ENCODE measurements at regions not wholly inside any gene's neighbourhood (a gene's known extent, or its start where the extent isn't known, plus 50 kb on each side); places are given as distances from the start of the nearest gene placed in this dataset.

DNA sequence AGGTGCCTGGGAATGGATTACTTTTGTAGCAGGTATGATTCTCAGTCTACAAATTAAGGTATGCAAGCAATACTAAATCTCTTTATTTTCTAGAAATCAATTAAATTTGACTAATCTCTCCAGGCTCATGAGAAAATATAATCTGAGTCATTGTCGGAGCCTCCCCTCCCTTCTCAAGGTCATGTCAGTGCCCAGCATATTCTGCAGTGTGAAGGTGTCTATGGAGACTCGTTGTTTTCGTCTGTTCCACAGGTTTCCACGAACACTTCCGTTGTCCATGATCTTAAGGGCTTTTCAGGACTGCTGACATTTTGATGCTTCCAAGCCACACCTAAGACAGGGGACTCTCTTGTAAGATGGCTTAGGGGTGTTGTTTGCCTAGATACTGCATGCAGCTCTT, 56.6 kb upstream of the SCOC start:
- no peak for DNase-seq (ENCODE audit: low spot score)

DNA sequence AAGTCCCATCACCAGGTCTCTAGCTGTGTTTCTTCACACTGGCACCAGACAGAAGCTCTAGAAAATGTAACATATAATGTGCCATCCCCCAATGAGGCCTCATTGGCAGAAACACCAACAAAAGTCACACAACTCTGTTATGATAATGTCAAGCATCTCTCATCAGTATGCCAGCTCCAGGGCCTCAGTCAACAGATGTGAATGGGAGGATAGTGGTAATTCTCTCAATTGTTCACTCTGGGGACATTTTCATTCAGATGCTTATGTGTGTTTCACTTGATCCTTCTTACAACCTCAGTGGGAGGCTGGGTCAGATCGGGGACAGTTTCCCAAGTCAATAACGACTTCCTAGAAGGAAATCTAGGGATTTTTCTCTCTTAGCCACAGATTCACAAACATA, 57.5 kb upstream of the SCOC start:
- DNase-seq (ENCODE audit: low spot score) = no peak

DNA sequence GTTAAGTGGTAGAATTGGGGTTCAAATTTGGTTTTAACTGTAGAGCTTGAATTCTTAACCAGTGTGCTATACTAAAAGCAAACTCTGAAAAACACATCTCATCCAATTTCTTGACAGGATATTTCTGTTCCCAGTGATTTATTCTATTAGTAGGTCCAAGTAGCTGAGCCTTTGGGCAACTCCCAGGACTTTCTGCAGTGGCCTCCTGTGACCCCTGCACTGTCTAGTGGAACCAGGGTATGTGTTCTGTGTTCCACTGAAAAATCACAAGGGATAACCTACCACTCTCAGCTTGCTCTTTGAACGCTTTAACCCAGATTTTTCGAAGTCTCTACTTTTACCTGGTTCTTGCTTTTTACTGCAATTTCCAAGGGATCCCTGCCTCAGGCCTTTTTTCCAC, 58.0 kb upstream of the SCOC start:
- no peak for DNase-seq (ENCODE audit: low spot score)

DNA sequence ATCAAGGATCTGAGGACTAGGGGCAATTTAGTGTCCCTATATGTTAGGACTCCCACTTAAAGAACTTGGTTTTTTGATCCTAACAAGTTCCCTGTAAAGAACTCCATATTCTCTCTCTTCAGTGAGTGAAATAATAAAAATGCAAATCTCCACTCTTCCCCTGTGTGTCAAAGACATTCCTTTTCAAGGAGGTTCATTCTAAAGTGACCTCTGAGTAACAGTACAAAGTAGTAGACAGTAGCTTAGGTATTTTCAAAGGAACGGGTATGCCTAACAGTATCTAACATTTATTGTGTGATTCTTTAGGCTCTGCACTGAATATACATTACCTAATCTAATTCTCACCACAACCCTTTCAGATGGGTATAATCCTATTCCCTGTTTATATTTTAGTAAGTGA, 58.4 kb upstream of the SCOC start:
- no peak for DNase-seq (ENCODE audit: low spot score)

DNA sequence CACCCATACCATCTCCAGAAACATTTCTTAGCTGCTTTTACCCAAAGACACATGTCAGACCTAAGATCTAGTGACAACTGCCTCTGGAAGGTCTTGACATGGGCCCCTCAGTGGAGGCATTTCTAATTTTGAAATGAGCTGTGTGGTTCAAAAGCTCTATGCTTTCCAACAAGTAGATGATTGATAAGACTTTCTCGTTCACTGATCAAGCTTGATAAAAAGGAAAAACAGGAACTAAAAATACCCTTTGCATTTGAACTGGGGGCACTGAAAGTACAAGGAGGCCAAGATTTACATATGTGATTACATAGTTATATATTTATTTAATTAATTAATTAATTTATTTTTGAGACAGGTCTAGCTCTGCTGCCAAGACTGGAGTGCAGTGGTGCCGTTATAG, 61.3 kb upstream of the SCOC start:
- DNase-seq (ENCODE audit: low spot score) = no peak

DNA sequence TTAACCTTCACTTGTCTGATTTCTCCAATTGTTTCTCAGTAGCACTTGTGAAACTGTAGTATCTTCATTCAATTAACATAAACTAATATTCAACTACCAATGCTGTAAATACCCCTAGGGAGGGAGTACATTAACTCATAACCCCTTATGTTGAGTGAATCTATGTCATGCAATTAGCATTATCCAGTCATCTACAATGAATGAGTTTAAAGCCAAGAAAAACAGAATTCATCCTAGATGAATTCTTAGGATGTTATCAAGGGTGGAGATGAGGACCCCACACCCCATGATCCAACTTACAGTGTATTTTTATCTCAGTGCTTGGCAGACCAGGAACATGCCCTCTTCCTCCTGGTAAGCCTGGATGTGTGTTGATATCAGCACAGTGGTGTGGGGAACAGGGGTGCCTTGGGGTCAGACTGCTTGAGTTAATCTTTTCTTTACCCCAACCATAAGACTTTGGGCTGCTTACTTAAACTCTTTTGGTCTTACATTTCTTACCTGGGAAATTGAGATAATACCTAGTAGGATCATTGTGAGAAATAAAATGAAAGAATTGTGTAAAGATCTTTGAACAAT, 62.1 kb upstream of the SCOC start:
- DNase-seq (ENCODE audit: low spot score) = no peak

DNA sequence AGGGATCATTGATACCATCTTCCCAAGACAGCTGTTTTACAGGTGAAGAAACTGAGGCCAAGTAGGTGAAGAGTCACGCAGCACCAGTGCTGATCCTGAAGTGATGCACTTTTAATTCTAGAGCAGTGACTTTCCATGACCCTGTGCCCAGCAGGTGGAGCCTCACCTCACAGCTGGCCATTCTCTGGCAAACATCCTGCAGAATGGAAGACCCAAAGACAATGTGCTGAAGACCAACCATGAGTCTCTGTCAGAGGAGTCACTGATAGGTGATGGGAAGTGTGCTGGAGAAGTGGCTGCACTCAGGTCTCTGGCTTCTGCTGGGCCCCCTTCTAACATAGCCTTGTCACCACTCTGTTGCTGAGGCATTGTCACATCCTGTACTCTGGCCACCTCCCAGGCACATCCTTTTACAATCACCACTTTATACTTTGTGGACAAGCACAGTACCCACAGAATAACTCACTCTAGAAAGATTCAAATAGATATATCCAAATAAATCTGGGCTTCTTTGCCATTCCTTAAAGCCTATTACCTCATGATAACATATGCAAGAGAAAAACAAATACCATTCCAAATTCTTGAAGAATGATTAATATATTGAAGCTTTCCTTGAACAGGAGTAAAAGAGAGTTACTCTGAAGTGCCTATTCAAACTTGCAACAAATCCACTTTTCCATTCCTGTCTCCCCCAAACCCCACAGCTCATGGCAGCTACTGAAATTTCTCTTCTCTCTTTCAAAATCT, 64.1 kb upstream of the SCOC start:
- DNase-seq (ENCODE audit: low spot score) = no peak

DNA sequence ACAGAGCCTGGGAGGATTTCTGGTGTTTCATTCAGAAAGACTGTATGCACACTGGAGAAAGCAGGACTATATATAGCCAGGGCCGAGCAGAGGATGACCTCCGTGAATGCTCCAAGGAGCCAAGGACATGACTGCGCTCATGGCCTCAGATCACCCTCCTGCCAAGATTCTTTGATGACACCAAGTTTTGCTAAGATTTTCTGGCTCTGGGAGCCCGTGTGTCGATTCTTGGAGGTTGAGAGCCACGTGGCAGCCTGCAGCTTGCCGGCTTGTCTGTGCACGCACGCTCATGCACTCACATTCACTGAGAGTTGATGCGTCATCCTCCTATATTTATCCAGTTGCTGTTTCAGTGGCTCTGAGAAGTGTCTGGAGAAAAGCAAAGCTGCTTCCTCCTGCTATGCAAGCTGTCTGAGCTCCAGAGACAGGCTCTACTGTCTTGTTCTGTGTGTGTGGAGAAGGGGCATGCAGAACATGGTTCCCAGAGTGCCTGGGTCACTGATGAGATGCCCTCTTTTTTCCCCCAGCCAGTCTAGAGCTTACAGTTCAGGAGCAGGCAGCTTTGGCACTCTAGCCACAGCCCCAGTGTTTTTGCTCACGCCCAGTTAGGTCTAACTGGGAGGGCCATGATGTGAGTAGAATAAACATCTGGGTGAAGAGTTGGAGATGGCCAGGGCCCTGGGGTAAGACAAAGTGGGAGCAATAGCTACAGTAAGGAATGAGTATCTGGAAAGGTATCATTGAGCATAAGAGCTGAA, 64.9 kb upstream of the SCOC start:
- DNase-seq (ENCODE audit: low spot score) = no peak

DNA sequence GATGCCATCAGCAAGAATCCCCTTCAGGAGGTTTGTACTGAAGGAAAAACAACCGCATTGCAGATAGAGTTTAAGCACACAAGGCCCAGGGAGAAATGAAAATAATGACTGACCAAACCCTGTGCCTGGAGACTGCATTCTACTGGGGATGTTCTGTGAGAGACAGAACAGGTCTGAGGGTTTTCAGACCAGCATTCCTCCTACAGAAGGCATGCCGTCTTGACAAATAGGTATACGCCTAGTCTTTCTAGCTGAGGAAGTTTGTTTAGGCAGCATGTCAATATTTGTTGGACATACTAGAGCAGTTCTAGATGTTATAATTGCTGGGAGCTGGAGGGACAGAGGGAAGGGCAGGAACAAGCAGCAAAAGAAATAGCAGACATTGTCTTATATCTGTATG, 68.4 kb upstream of the SCOC start:
- DNase-seq (ENCODE audit: low spot score) = no peak

DNA sequence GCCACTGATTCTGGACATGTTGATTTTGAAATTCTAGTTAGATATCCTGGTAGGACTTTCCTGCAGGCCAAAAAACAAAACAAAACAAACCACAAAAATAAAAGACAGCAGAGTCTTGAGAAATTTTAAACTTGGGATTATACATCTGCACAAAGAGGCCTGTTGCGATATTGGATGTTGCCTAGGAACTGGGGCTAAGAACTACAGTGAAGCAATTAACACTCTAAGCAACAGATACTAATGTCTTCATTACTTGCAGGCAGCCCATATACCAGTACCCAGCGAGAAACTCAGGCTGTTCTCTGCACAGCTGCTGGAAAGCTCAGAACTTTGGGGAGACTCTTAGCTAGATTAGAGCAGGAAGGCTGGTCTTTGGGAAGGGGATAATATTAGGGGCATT, 69.1 kb upstream of the SCOC start:
- DNase-seq (ENCODE audit: low spot score) = no peak

DNA sequence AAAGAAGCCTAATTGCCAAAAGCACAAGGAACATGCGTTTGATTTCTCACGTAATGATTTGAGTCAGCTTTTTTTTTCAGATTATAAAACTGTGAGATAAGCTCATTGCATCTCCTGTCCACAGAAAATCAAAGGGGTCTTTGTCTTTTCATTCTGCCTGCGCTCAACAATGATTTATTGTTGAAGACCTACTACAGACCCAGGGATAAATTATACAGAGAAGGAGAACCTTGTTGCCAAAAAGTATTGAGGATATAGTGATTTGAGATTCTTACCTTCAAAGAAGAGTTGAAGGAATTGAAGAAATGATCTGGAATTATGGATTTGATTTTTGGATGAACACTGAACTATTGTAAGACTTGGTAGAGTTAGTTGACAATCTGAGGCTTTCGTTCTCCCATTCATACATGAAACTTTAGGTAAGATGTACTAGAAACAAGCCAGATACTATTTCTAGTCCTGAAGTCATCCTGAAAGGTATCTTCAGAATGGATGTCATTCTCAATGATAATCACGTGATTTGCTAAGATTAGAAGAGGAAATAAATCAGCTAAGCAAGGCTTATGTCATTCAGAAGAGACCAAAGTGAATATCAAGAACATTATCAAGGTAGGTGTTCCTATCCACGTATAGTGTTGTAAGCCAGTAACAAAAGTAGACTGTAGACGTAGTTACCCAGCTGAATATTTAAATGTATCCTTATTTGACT, 71.1 kb upstream of the SCOC start:
- no peak for DNase-seq (ENCODE audit: low spot score)

DNA sequence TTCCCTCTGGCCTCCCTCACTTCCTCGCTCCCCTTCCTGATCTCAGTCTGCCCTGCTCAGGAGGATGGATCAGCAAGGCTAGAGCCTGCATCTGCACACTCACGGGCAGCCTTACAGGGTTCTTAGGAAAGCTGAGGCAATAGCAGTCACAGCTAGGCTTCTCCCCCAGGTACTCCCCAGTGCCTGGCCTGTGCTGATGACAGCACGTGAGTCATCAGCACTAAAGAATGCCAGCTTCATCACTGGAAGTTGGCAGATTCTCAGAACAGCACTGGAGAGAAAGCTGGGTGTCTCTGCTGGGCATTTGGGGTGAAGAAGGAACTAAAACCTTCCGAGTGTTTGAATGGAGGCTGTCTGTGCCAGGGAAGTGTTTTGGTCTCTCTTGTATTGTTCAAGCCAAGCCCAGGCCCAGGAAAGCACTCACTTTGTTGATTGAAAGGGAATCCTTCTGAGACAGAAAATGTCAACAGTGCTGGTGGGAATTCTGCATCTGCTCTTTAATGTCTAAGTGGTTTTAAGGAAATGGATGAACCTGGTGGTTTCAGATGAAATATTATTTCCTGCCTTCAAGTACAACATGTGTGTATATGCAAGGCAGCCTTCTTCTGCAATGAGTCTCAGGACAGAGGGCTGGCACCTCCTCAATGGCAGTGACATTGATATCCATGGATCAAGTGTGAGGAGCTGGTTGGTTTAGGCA, 73.0 kb upstream of the SCOC start:
- no peak for DNase-seq (ENCODE audit: low spot score)

DNA sequence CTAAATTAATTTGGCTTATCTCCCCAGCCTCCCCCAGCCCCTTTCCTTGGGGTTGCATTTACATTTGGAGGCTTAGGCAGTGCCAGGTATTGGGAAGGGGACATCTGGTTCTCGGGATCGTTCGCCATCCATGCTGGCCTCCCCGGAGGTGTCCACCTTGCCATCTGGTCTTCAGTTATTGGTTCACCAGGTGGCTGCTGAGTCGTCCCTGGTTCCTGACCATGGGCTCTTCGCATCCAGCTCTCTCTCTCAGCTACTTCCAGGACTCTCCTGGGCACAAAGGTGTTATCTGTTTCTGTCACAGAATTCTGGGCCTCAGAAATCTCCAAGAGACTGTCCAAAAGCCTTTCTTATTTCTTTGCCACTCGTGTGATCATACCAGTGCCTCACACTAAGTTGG, 75.4 kb upstream of the SCOC start:
- no peak for DNase-seq (ENCODE audit: low spot score)

DNA sequence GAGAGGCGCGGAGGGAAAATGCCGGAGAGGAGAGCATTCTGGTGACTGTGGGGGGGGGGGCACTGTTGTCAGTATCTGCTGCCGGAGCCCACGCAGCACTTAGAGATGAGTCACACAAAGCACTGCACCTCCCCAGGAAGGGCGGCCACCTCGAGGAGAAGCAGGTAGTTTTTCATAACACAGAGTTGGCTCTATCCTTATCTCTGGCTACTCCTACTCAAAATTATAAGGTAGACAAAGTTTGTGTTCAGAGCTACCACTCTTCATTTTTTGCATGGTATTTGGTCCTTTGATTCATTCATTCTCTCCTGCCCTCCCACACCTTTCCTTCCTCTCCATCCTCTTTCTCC, 76.2 kb upstream of the SCOC start:
- no peak for DNase-seq (ENCODE audit: low spot score)

DNA sequence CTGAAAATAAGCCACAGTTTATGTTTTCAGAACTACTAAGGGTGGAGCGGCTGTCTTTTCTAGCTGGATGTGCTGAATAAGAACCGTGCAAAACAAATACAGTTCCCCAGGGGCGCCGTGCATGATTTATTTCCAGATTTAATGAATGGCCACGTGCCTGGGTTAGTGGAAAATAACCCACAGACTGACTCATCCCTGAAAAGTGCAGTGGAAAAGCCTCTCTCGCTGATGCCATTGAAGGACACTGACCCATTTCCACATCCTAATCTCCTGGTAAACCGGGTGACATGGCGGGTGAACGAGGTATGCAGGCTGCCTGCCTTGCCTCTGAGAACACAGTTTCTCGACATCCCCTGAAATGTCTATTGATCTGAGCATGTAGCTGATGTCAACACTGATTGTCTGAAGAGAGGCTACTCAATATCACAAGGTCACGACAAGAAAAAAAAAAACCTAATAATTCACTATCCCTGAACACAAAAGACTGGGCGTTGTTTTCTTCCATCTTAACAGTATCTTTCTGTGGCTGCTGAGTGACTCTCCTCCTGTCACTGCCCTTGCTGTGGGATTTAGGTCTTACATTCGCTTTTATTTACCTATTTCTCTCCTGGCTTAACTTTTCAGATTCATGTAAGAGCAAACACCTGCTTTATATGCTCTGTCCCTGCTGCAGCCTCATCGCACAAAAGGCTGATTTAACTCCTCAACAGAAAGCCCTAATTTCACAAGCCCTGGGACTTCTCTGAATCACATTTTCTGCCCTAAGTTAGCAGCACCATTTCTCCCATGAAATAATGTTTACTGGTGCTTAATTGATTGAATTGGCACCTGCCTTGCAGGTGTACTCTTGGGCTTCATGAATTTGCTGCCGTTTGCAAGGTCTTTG, 76.9 kb upstream of the SCOC start:
- DNase-seq (ENCODE audit: low spot score) = peak; percentile 15

DNA sequence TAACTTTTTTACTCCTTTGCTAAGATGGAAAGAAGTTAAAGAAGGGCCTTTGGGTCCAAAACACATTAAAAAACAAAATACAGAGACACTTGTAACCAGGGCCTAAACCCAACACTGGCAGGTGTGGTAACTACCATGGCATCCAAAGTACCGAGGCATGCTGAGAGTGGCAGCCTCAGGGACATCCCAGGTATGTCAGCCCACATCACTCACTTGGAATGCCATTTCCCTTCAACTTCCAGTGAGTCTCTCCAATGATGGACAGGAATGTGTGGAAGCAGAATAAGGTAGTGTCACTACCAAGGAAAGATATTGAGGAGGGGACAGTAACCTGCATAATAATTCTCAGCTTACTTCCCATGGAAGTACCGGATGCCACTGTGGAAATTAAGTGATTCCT, 79.5 kb upstream of the SCOC start:
- DNase-seq (ENCODE audit: low spot score) = no peak

DNA sequence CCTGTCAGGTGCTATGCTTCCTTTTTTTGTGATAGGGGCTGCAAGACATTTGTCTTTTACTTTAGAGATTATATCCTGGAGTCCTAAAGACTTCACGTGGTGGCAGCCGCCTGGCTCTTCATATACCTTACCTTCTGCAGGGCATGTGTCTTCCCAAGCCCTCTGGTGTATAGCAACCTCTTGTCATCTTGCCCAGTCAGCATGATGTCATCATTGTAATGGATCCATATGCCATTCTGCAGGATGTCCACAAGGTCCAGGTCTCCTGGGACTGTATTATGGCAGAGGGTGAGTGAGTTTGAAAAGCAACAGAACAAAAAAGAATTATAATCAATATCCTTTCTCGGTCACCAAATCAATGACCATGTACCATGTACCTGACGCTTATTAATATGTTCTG, 82.2 kb upstream of the SCOC start:
- no peak for DNase-seq (ENCODE audit: low spot score)

DNA sequence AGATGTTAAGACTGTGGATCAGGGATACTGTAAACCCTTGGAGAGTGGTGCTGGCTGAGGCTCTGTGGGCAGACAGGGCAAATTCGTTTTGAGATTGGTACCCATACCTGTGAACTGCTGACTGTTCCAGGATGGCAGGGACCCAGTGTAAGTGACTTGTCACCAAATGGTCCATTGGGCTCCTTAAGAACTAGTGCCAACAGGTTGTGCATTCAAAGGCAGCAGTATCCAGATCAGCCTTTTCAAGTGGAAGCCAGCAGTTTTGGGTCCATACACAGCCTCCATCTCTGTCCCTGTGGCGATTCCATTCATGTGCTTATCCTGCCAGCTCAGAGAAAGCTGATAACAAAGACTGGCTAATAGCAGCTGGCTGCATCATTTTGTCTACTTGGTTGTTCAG, 84.0 kb upstream of the SCOC start:
- no peak for DNase-seq (ENCODE audit: low spot score)

DNA sequence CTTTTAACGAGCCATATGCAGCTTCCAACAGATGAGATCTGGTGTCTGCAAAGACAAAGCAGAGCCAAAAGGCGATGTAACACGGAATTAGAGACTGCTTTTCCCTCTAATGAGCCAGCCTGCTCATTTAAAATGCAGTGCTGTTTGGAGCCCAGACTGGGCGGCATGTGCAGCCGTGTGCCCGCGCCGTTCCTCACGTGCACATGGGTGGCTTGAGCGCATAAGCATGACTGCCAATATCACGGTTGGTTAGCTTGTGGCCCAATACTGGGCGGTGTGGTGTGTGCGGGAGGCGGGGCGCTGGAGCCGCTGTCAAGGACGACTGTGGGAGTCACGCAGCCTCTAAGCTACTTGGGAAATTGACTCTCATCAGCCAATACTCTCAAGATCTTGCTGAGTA, 87.0 kb upstream of the SCOC start:
- no peak for DNase-seq (ENCODE audit: low spot score)

DNA sequence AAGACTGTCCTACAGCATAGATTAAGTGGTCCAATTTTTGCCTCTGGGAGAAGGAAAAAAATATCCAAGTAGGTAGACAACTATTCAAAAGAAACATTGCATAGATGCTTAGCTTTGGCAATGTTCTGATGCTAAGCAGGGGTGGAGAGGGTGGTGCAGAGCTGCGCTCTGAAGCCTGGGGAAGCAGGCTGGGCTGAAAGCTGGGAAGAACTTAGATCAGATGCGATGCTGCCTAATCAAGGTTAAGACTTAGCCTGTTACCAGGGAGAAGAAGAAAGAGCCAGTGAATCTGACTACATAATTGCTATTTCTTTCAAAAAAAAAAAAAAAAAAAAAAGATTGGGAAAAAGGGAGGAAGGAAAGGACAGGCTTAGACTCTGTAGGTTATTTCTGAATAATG, 89.0 kb upstream of the SCOC start:
- no peak for DNase-seq (ENCODE audit: low spot score)

DNA sequence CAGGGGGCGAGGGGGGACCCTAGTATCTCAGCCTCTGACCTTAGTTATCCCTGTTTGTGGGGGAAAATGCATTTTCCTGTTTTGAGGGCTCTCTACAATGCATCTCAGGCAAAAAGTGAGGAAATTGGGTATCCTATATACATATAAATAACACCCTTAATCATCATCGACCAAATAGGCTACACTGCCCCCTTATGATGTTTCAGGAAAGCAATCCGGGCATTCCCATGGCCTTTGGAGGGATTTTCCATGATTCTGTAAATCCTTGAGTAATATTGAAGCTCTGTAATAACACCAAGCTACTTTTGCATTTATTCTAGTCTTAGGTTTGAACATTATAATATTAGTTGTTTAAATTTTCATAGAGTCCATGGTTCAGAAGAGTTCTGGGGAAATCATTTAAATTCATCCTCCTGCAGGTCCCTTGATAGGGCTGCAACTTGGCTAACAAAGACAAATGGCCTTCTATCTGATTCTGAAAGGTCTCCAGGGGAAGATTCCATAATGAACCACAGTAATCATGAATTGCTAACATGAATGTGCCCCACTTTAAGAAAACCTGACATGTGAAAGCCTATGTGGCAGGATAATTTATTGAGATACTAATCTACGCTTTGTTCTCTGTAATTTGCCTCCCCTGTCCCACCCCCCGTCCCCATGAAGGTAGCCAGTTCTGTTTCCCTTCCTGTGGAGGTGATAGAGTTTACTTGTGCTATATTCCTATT, 91.5 kb upstream of the SCOC start:
- DNase-seq (ENCODE audit: low spot score) = no peak

Measured in HuH-7 (cell line).